BJ (cell line): ENCODE measurements at regions not wholly inside any gene's neighbourhood (a gene's known extent, or its start where the extent isn't known, plus 50 kb on each side); places are given as distances from the start of the nearest gene placed in this dataset.

Source experiments
- CTCF ChIA-PET: fragments of 350-600 bp; formaldehyde crosslinking; extraction: SDS; loops from one replicate; lab custom pipeline; 2021; ENCODE audit warnings: antibody characterized with exemption, inconsistent platforms; lab: Yijun Ruan, JAX
- POLR2A ChIA-PET: fragments of 300-600 bp; sonication (Branson Sonifier 250); formaldehyde crosslinking; extraction: SDS; loops from one replicate; lab custom pipeline; 2021; ENCODE audit warnings: antibody characterized with exemption; lab: Charles Lee
- DNase-seq: peaks from one replicate; pipeline ENCODE4 v3.0.0-alpha.2; 2011; ENCODE audit warnings: low read depth
- H3K27me3 ChIP-seq: 2 replicates; pipeline ENCODE4 v1.6.0; 2011; ENCODE audit warnings: low read length; ENCODE audit not compliant: control insufficient read depth, insufficient read depth
- H3K36me3 ChIP-seq: 2 replicates; pipeline ENCODE4 v1.5.1; 2011; ENCODE audit warnings: low read length; ENCODE audit not compliant: control insufficient read depth, insufficient read depth
- H3K4me3 ChIP-seq: 2 replicates; pipeline ENCODE4 v1.5.1; 2011; ENCODE audit warnings: low read depth, mild to moderate bottlenecking, control low read depth, low read length
- CTCF ChIP-seq: IDR thresholded peaks from 2 replicates; pipeline ENCODE4 v1.5.1; 2011; ENCODE audit warnings: low read depth, mild to moderate bottlenecking, control low read depth, inconsistent platforms, low read length, moderate library complexity; ENCODE audit not compliant: insufficient read depth

- no peaks in the 10 kb centered on the region for H3K36me3 ChIP-seq
- no peak for DNase-seq
- TF ChIP-seq CTCF: no peak
- POLR2A ChIA-PET: no interaction called here
- H3K4me3 ChIP-seq: no peak overlapping the region
- CTCF ChIA-PET: interaction anchor here (0.7 kb wide), 1 partner anchor 454 kb away, joined by 3 read pairs; no protein-coding TSS in a partner anchor
- no peaks in the 10 kb centered on the region for H3K27me3 ChIP-seq
Measured at GRCh38 chr2:163884416-163884815, 148.6 kb upstream of the FIGN start.

DNA sequence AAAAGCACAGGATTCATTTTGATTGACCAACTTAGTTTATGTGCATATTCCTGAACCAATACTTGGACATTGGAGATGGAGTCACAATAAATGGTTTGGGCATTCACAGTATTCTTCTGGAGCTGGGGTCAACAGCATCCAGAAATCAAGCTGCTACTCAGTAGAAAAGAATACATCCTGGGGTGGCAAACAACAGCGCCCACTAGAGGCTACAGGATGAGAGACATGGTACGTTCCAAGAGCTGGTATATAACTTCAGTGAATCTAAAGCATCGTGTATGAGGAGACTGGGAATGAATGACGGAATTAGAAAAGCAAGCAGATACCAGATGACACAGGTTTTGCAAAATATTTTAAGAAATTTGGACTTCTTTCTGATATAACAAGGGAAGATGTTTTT, 142.9 kb upstream of the FIGN start:
- Histone ChIP-seq H3K36me3 (no peaks in the 10 kb centered on the region), H3K27me3 (no peaks in the 10 kb centered on the region), H3K4me3 (no peak overlapping the region)
- no peak for DNase-seq
- ChIA-PET CTCF (interaction anchor here (1.0 to 1.2 kb wide), 2 partner anchors 533 to 559 kb away, joined by 3 read pairs; no protein-coding TSS in a partner anchor), POLR2A (no interaction called here)
- peak; percentile 46; the same call in 1 of the 2 replicates for TF ChIP-seq CTCF

- no peak overlapping the region for H3K4me3 ChIP-seq
- CTCF ChIA-PET: no interaction called here
- POLR2A ChIA-PET: no interaction called here
Measured at GRCh38 chr2:163877316-163877715, 141.5 kb upstream of the FIGN start.

DNA sequence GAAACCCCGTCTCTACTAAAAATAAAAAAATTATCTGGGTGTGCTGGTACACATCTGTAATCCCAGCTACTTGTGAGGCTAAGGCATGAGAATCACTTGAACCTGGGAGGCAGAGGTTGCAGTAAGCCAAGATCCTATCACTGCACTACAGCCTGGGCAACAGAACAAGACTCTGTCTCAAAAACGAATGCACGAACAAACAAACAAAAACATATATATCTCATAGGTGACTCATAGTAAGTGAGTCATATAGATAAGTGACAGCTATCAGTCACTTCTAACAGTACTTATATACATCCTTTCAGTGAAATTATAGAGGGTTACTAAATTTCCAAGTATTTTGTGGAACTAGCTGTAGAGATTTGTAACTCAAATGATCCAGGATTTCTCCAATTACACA, 127.3 kb upstream of the FIGN start:
- Histone ChIP-seq H3K4me3 (no peak overlapping the region), H3K27me3 (no peaks in the 10 kb centered on the region), H3K36me3 (no peaks in the 10 kb centered on the region)
- DNase-seq: no peak
- ChIA-PET CTCF (no interaction called here), POLR2A (no interaction called here)
- TF ChIP-seq CTCF: no peak

More at GRCh38 chr2:163877316-163877715, 141.5 kb upstream of the FIGN start:
- TF ChIP-seq CTCF: no peak
- DNase-seq: peak; percentile 66
- H3K27me3 ChIP-seq: no peaks in the 10 kb centered on the region
- no peaks in the 10 kb centered on the region for H3K36me3 ChIP-seq

GRCh38 chr2:163859951-163860350, 124.1 kb upstream of the FIGN start:
- H3K4me3 ChIP-seq: no peak overlapping the region
- POLR2A ChIA-PET: no interaction called here
- CTCF ChIA-PET: no interaction called here
- TF ChIP-seq CTCF: no peak
- DNase-seq: no peak
- no peaks in the 10 kb centered on the region for H3K27me3 ChIP-seq
- no peaks in the 10 kb centered on the region for H3K36me3 ChIP-seq
